SK-N-SH treated with all-trans-retinoic acid at 6 μM for 48 hours (cell line): ENCODE measurements at regions not wholly inside any gene's neighbourhood (a gene's known extent, or its start where the extent isn't known, plus 50 kb on each side); places are given as distances from the start of the nearest gene placed in this dataset.
A peak's percentile ranks its signal among the peaks of the same experiment; 100 is the strongest.

ENCODE experiments used
- ATAC-seq: fragments of 200-7000 bp; cut with Tn5 transposase; 3 replicates; pipeline ENCODE4 v1.9.1; 2020; ENCODE audit warnings: mild to moderate bottlenecking, moderate library complexity
- ARNTL ChIP-seq: fragments of 450-650 bp; formaldehyde crosslinking; IDR thresholded peaks from 2 replicates; pipeline ENCODE4 v1.5.0; 2020; ENCODE audit warnings: low read depth, mild to moderate bottlenecking, moderate library complexity, borderline replicate concordance
- BACH2 ChIP-seq: fragments of 250-450 bp; sonication (Bioruptor Pico); IDR thresholded peaks from 2 replicates; pipeline ENCODE4 v1.9.0; 2021; ENCODE audit warnings: mild to moderate bottlenecking, borderline replicate concordance
- ESRRG ChIP-seq: fragments of 250-450 bp; sonication (Bioruptor Pico); IDR thresholded peaks from 2 replicates; pipeline ENCODE4 v1.6.1; 2021; ENCODE audit warnings: mild to moderate bottlenecking
- ISL1 ChIP-seq: fragments of 250-450 bp; sonication (Bioruptor Pico); IDR thresholded peaks from 2 replicates; pipeline ENCODE4 v2.1.2; 2022; ENCODE audit warnings: mild to moderate bottlenecking, moderate library complexity
- OSR1 ChIP-seq: fragments of 250-450 bp; sonication (Bioruptor Pico); IDR thresholded peaks from 2 replicates; pipeline ENCODE4 v1.8.0; 2022; ENCODE audit warnings: moderate library complexity, mild to moderate bottlenecking, inconsistent platforms
- RARB ChIP-seq: fragments of 250-450 bp; sonication (Bioruptor Pico); IDR thresholded peaks from 2 replicates; pipeline ENCODE4 v1.8.0; 2021; ENCODE audit warnings: mild to moderate bottlenecking, moderate library complexity
- SNAI2 ChIP-seq: fragments of 250-450 bp; sonication (Bioruptor Pico); IDR thresholded peaks from 2 replicates; pipeline ENCODE4 v1.5.0; 2020; ENCODE audit warnings: mild to moderate bottlenecking, moderate library complexity
- TCF4 ChIP-seq: fragments of 250-450 bp; sonication (Bioruptor Pico); IDR thresholded peaks from 2 replicates; pipeline ENCODE4 v1.8.0; 2021; ENCODE audit warnings: mild to moderate bottlenecking, moderate library complexity, borderline replicate concordance
- TOX ChIP-seq: fragments of 250-450 bp; sonication (Bioruptor Pico); IDR thresholded peaks from 2 replicates; pipeline ENCODE4 v1.8.0; 2021; ENCODE audit warnings: mild to moderate bottlenecking, moderate library complexity, borderline replicate concordance
- ZC3H10 ChIP-seq: fragments of 250-450 bp; sonication (Bioruptor Pico); IDR thresholded peaks from 2 replicates; pipeline ENCODE4 v1.5.1; 2021; ENCODE audit warnings: mild to moderate bottlenecking, moderate library complexity
- ZFP3 ChIP-seq: fragments of 250-450 bp; sonication (Bioruptor Pico); IDR thresholded peaks from 2 replicates; pipeline ENCODE4 v1.5.0; 2020; ENCODE audit warnings: mild to moderate bottlenecking, moderate library complexity
- ZFP30 ChIP-seq: fragments of 450-650 bp; formaldehyde crosslinking; IDR thresholded peaks from 2 replicates; pipeline ENCODE4 v1.5.0; 2022; ENCODE audit warnings: mild to moderate bottlenecking, moderate library complexity
- ZNF565 ChIP-seq: fragments of 450-650 bp; formaldehyde crosslinking; conservative IDR thresholded peaks from 2 replicates; pipeline ENCODE4 v1.5.0; 2020; ENCODE audit warnings: low read depth, mild to moderate bottlenecking, moderate library complexity
- ZNF8 ChIP-seq: fragments of 450-650 bp; formaldehyde crosslinking; IDR thresholded peaks from 2 replicates; pipeline ENCODE4 v1.5.0; 2020; ENCODE audit warnings: mild to moderate bottlenecking, moderate library complexity
- TF ChIP-seq, protein P1 (sequence below): fragments of 250-450 bp; sonication (Bioruptor Pico); IDR thresholded peaks from 2 replicates; pipeline ENCODE4 v1.5.1; 2020; ENCODE audit warnings: low read depth, mild to moderate bottlenecking, moderate library complexity
- TF ChIP-seq, protein P2 (sequence below): fragments of 250-450 bp; sonication (Bioruptor Pico); IDR thresholded peaks from 2 replicates; pipeline ENCODE4 v1.8.0; 2021; ENCODE audit warnings: low read depth, mild to moderate bottlenecking, moderate library complexity, borderline replicate concordance
- TF ChIP-seq, protein P3 (sequence below): fragments of 250-450 bp; sonication (Bioruptor Pico); IDR thresholded peaks from 2 replicates; pipeline ENCODE4 v1.8.0; 2020; ENCODE audit warnings: mild to moderate bottlenecking, moderate library complexity, borderline replicate concordance
- TF ChIP-seq, protein P4 (sequence below): fragments of 250-450 bp; sonication (Bioruptor Pico); IDR thresholded peaks from 2 replicates; pipeline ENCODE4 v1.5.1; 2021; ENCODE audit warnings: mild to moderate bottlenecking, moderate library complexity

DNA sequence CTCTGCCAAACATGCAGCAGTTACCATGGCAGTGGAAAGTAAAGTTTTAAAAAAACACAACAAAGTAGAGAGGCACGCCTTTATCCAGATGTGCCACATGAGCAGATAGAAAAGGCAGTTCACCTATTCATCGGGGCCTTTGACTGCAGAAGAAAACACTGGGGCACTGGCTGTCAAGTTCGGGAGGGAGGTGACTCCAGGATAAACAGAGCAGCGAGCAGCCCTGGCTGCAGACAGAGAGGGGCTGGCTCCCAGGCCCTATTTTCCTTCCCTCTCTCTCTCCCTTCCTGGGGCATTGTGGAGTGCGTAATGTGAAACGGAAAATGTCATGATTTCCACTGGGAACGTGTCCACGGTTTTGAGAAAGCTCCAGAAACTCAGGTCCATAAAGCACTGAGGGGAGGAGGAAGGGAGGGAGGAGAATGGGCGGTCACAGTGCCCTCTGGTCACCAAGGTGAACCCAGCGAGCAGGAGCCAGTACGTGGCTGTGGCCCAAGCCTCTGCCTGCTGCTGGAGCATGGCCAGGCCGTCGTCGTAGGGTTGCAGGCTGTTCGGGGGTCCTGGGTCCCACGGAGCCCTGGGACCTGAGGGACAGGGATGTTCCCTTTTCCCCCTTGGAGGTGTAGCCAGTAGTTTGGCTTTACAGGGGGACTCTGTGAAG is 114.7 kb upstream of the IRF2BP2 start (continued):
- 0 out of 2 replicates have a peak, but pooled peaks have one; percentile 27 for TF ChIP-seq TCF4 (CRISPR knock-in tag)
- no peak for TF ChIP-seq ZFP30
- TF ChIP-seq ZFP3 (CRISPR knock-in tag): no peak
- no peak for TF ChIP-seq SNAI2 (CRISPR knock-in tag)
- TF ChIP-seq, protein P1, sequence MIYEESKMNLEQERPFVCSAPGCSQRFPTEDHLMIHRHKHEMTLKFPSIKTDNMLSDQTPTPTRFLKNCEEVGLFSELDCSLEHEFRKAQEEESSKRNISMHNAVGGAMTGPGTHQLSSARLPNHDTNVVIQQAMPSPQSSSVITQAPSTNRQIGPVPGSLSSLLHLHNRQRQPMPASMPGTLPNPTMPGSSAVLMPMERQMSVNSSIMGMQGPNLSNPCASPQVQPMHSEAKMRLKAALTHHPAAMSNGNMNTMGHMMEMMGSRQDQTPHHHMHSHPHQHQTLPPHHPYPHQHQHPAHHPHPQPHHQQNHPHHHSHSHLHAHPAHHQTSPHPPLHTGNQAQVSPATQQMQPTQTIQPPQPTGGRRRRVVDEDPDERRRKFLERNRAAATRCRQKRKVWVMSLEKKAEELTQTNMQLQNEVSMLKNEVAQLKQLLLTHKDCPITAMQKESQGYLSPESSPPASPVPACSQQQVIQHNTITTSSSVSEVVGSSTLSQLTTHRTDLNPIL (CRISPR knock-in tag): no peak
- no peak for TF ChIP-seq RARB (CRISPR knock-in tag)

DNA sequence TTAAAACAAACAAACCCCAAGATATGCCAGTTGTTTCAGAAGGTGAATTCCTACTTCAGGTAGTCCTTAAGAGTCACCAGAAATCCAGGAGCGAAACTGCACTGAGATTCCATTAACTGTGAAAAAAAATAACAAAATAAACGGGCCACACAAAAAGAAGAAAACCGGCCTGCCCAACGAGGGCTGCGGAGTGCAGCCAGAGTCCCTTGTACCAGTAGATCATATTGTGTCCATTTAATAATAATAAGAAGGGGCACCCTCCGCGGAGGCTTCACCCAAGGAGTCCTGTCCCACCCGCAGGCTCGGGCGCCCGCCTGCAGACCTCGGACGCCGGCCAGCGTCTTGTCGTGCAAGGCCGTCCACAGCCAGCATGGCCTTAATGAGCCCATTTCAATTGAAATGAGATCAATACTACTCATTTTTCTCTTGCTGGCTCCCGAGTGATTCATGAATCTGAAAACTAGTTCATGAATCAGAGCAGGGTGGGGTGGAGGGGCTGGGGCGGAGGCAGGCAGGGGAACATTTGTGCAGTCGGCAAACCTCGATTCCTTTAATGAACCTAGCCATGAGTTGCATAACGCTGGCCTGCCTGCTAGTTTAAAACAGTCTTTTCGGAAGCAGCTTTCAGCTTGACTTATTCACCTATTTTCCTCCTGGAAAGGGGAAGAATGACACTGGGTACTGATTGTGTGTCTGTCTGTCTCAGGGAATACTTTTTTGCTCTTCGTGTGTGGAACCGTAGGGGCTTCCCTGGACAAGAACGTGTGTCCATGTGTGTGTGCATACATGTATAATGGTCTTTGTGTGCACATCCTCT is 113.1 kb upstream of the IRF2BP2 start:
- peak; percentile 22 for ATAC-seq
- TF ChIP-seq ZNF8 (CRISPR knock-in tag): no peak
- TF ChIP-seq, protein P2, sequence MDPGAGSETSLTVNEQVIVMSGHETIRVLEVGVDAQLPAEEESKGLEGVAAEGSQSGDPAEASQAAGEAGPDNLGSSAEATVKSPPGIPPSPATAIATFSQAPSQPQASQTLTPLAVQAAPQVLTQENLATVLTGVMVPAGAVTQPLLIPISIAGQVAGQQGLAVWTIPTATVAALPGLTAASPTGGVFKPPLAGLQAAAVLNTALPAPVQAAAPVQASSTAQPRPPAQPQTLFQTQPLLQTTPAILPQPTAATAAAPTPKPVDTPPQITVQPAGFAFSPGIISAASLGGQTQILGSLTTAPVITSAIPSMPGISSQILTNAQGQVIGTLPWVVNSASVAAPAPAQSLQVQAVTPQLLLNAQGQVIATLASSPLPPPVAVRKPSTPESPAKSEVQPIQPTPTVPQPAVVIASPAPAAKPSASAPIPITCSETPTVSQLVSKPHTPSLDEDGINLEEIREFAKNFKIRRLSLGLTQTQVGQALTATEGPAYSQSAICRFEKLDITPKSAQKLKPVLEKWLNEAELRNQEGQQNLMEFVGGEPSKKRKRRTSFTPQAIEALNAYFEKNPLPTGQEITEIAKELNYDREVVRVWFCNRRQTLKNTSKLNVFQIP (CRISPR knock-in tag): peak; percentile 49; the same call in 1 of the 2 replicates
- no peak for TF ChIP-seq ISL1 (CRISPR knock-in tag)

DNA sequence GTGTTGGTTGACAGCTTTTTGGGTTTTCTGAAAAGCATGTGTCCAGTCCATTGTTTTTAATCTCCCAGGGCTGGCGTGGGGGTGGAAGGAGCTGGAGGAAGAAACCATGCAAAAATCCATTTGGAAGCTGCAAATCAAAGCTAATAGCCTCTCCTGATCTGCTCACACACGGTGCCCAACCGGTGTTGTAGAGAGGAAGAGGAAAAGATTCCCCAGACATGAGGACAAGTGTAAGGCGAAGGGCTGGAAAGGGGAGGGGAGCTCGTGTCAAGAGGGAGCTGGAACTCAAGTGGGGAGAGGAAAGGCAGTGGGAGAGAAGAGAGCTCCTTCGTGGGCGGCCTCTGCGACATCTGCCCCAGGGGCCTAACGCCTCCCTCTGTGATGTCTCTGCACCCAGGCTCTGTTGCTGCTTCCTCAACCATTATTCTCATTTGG is 112.3 kb upstream of the IRF2BP2 start:
- ATAC-seq: no peak

More for the DNA sequence above, 112.3 kb upstream of the IRF2BP2 start:
- TF ChIP-seq ARNTL (no peak), ZC3H10 (CRISPR knock-in tag) (no peak), ZNF8 (CRISPR knock-in tag) (no peak), TOX (CRISPR knock-in tag) (no peak), ZNF565 (no peak), SNAI2 (CRISPR knock-in tag) (no peak), BACH2 (CRISPR knock-in tag) (no peak), OSR1 (CRISPR knock-in tag) (no peak), ESRRG (no peak), ZFP3 (CRISPR knock-in tag) (no peak), ZFP30 (no peak)
- TF ChIP-seq, protein P3, sequence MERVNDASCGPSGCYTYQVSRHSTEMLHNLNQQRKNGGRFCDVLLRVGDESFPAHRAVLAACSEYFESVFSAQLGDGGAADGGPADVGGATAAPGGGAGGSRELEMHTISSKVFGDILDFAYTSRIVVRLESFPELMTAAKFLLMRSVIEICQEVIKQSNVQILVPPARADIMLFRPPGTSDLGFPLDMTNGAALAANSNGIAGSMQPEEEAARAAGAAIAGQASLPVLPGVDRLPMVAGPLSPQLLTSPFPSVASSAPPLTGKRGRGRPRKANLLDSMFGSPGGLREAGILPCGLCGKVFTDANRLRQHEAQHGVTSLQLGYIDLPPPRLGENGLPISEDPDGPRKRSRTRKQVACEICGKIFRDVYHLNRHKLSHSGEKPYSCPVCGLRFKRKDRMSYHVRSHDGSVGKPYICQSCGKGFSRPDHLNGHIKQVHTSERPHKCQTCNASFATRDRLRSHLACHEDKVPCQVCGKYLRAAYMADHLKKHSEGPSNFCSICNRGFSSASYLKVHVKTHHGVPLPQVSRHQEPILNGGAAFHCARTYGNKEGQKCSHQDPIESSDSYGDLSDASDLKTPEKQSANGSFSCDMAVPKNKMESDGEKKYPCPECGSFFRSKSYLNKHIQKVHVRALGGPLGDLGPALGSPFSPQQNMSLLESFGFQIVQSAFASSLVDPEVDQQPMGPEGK (CRISPR knock-in tag): no peak
- TF ChIP-seq, protein P4, sequence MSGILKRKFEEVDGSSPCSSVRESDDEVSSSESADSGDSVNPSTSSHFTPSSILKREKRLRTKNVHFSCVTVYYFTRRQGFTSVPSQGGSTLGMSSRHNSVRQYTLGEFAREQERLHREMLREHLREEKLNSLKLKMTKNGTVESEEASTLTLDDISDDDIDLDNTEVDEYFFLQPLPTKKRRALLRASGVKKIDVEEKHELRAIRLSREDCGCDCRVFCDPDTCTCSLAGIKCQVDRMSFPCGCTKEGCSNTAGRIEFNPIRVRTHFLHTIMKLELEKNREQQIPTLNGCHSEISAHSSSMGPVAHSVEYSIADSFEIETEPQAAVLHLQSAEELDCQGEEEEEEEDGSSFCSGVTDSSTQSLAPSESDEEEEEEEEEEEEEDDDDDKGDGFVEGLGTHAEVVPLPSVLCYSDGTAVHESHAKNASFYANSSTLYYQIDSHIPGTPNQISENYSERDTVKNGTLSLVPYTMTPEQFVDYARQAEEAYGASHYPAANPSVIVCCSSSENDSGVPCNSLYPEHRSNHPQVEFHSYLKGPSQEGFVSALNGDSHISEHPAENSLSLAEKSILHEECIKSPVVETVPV: no peak
- TF ChIP-seq, protein P2 (CRISPR knock-in tag): no peak
